Activated CD8-positive, alpha-beta memory T cell treated with anti-CD3 and anti-CD28 coated beads, Interleukin-2, amount 50 U/mL, for 4 hours (primary cell): ENCODE measurements at regions not wholly inside any gene's neighbourhood (a gene's known extent, or its start where the extent isn't known, plus 50 kb on each side); places are given as distances from the start of the nearest gene placed in this dataset.
A peak's percentile ranks its signal among the peaks of the same experiment; 100 is the strongest.
"Not testable (repeated sequence)": the region's sequence is repeated elsewhere in the genome, so short reads cannot be mapped to it uniquely, and the experiment has no call there.

Source experiments
- DNase-seq: peaks from one replicate; pipeline ENCODE4 v3.0.0-alpha.2; 2020

DNA sequence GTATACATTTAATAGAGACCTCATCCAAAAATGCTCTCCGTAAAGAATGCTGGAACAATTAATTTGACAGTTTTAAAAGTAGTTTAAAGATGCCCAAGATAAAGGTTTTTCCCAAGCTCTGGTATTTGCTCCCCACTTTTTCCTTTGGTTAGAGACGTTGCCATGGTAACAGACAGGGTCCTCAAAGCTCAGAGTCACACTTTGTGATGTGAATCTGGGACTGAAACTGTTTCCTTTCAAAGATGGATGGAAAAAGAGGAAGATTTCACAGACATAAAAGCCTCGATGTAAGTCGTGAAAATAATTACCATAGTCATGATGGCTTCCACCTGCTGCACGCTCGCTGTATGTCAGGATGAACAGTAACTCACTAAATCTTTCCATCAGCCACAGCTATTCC, 229.5 kb downstream of the MSX2 start:
- DNase-seq: no peak

DNA sequence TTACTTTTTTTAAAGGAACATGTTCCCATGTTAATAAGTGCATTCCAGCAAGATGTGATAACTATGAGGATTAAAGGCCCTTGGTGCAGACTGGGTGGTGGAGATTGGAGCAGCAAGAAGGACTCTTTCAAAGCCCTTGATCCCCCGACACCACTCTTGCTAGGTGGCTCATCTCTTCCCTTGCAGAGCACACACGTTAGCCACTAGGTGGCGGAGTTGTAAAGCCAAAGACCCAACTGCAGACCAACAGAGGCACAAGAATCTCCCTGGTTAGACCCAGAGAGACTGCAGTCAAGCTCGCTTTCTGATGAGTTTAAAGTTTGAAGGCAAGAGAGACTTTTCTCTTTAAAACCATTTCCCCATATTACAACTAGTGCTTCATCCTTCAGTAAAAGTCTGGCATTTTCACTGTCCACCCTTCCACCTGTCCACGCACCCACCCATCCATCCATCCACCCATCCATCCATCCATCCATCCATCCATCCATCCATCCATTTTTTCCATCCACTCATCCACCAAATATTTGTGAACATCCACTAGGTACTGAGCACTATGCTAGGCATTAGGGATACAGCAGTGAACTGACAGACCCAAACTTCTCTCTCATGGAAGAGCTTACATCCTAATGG, 226.9 kb downstream of the MSX2 start:
- peak; percentile 35 for DNase-seq

GRCh38 chr5:174947548-174947947, 223.2 kb downstream of the MSX2 start:
- DNase-seq: no peak

- no peak for DNase-seq
These were observed 221.5 kb downstream of the MSX2 start for GRCh38 chr5:174945853-174946252.

DNA sequence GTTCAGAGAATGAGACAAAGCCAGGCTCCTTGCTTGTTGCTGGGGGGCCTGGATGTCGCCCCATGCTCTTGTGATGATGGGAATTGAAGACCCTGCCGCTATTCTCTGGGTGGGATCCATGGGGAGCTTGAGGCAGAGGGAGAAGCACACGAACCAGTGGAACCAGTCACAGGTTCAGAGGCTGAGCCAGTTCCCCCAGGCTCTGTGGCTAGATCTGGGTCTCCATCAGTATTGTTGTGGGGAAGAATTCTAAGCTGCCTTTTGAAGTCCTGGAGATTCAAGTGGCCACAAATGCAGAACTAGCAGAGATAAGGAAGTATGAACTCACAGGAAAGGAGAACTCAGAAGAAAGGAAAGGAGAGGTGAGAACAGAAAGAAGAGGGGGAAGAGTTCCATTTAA, 219.4 kb downstream of the MSX2 start:
- DNase-seq: no peak

DNA sequence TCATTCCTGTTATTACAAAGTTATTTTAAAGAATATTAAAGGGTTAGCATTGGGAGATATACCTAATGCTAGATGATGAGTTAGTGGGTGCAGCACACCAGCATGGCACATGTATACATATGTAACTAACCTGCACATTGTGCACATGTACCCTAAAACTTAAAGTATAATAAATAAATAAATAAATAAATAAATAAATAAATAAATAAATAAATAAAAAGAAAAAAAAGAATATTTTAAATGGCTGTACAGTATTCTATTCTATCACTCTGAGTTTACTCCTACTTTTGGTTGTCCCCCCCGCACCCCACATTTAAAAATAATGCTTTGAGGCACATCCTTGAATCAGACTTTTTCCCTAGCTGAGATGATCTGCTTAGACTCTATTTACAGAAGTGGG, 218.6 kb downstream of the MSX2 start:
- not testable (repeated sequence) for DNase-seq

GRCh38 chr5:174937201-174938123, 213.1 kb downstream of the MSX2 start:
- no peak for DNase-seq

DNA sequence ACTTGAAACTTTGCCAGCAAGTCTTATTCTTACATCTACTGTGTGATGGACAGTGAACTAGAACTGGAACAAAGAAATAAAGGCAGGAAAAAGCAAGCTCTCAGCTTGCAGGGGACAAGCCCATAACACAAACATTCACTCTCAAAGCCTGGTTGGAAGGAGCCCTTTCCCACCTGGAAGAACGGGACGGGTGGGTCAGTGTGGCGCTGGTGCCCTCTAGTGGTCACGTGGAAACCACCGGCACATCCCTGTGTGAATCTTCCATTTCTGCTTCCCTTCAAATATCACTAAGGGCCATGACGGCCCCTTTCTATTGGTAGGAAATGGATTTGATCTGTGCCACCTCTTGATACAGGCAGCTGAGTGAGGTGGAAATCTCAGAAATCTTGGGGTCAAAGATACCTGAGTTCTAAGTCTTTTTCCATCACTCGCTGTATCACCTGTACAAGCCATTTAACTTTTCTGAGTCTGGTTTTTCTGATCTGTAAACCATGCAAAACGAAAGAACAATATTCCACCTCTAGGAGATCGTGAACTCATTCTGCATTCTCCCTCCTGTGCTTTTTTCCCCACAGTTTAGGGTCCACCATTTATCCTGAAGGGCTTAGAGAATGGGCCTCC, 211.6 kb downstream of the MSX2 start:
- peak; percentile 33 for DNase-seq

DNA sequence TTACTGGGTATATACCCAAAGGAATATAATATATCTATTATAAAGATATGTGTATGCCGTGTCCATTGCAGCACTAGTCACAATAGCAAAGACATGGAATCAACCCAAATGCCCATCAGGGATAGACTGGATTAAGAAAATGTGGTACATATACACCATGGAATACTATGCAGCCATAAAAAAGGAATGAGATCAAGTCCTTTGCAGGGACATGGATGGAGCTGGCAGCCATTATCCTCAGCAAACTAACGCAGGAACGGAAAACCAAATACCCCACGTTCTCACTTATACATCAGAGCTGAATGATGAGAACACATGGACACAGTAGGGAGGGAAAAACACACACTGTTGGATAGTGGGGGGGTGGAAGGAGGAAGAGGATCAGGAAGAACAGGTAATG, 206.7 kb downstream of the MSX2 start:
- not testable (repeated sequence) for DNase-seq

GRCh38 chr5:174925586-174925985, 201.2 kb downstream of the MSX2 start:
- DNase-seq: no peak

GRCh38 chr5:174922955-174923354, 198.6 kb downstream of the MSX2 start:
- no peak for DNase-seq

DNA sequence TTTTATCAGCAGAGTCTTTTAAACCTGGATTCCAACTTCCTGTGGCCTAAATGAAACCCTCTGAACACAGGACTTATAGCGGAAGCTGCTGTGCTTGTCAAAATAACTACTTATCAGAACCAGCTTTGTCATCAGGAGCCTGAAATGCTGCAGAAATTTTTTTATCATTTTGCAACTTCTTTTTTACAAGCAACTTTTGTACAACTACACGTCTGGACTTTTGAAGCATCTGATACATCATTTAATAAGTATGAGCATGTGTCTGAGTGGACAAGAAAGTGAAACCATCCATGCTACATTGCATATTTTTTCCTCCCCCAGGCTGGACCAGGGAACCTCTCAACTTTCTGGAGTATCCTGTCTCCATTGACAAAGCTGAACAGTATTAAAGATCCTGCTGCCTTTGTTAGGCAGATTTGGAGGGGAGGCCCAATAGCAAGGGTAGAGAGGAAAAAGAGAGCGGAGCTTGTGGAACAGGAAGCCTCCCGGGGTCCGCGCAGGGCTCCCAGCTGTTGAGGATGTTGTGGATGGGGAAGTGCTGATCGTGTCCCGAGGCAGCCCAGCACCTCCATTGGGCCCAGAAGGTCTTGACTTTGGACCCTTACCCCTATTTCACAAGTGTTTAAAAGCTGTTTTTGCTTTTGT, 196.6 kb downstream of the MSX2 start:
- no peak for DNase-seq

DNA sequence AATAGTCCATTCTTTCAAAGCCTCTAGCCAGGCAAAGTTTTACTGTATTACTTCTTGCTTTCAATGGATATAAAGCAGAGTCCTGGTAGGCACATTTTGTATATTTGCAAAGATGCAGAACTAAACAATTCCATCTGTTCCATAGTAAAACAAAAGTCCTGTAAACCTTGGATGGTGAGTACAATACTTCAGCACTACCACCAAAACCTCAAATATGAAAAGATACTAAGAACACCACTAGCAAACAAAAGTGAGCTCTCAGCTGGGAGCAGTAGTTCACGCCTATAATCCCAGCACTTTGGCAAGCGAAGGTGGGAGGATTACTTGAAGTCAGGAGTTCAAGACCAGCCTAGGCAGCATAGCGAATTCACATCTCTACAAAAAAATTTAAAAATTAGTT, 195.0 kb downstream of the MSX2 start:
- no peak for DNase-seq

DNA sequence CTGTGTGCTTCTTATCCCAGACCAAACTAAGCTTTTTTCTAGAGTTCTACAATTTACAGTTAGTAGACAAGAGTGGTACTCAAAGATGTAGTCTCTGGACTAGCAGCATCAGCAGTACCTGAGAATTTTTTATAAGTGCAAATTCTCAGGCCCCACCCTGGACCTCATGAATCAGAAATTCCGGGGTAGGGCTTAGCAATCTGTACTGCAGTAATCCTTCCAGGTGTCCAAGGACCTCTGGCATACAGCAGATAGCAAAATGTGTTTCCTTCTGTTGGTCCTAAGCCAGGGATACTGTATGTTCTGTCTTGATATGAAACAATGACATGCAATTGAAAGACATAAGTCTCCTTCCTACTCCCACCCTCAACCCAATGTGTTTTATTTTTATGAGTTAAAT, 194.3 kb downstream of the MSX2 start:
- DNase-seq: no peak

GRCh38 chr5:174917976-174918554, 193.7 kb downstream of the MSX2 start:
- no peak for DNase-seq

DNA sequence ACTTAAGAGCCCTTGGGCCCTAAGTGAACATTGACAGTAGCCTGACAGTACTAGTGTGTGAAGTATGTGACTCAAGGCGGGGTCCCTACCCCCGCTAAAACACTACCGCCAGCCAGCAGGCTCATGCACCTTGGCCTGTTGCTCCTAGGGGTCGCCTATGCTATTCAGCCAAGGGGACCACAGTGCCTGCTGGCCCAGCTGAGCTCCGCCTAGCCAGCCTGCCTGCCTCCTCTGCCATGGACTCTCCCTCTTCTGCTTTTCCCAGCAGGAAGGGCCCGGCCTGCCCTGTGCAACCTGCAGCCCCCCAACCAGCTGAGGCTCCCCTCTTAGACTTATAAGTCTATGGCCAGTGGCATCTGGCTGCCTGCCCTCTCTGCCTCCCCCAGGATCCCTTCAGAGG, 193.1 kb downstream of the MSX2 start:
- DNase-seq: not testable (repeated sequence)

- DNase-seq: not testable (repeated sequence)
These were observed 192.5 kb downstream of the MSX2 start for GRCh38 chr5:174916924-174917323.

- no peak for DNase-seq
These were observed 191.8 kb downstream of the MSX2 start for GRCh38 chr5:174916227-174916626.

DNA sequence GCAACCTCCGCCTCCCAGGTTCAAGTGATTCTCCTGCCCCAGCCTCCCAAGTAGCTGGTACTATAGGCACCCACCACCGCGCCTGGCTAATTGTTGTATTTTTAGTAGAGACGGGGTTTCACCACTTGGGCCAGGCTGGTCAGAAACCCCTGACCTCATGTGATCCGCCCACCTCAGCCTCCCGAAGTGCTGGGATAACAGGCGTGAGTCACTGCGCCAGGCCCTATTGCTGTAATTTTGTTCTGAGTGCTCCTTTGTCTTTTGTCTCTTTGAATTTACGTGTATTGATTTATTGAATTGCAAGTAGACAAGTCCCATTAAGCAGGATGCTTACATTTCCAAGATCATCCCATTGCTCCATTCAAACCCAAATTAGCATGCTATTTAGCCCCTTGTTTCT, 186.7 kb downstream of the MSX2 start:
- no peak for DNase-seq

DNA sequence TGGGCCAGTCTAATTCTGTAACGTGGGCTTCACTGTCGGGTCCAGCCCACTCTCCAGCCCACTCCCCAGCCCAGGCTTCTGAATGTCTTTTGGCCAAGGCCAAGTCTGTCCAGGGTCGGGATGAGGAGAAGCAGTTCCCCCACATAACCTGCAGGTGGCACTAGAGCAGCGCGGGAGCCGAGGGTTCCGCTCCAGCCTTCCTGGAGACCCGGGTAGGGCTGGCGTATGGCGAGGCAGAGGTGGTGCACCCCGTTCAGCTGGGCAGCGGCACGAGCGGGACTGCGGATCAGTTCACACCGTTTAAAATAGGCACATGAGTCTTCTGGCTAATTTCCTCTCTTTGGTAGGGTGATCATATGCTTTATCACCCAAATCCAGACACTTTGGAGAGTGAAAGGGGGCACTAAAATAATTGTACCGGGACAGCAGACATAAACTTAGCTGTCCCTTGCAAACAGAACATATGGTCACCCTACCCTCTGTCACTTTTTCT, 185.9 kb downstream of the MSX2 start:
- peak; percentile 34 for DNase-seq

- DNase-seq: no peak
These were observed 178.9 kb downstream of the MSX2 start for GRCh38 chr5:174903172-174903732.

- DNase-seq: no peak
These were observed 177.0 kb downstream of the MSX2 start for GRCh38 chr5:174901336-174901735.
